ENCODE measurements at regions not wholly inside any gene's neighbourhood (a gene's known extent, or its start where the extent isn't known, plus 50 kb on each side); places are given as distances from the start of the nearest gene placed in this dataset.

DNA sequence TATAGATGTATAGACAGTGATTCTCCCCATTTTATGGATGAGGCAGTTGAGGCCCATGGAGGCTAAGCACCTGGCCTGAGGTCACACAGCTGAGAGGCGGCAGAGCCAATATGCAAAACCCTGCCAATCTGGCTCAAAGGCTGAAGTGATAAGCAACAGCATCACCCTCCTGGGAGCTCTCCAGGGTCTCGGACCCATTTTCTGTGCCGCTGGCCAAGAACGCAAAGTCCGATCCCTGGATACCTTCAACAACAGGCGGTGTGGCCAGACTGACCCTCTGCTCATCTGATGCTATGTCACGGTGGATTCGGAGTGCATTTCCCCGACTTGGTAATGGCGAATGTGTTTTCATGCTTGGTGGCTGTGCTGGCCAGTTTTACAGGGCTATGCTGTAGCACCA, 595.0 kb downstream of the TBC1D22A start (continued):
- TF ChIP-seq, protein P1, sequence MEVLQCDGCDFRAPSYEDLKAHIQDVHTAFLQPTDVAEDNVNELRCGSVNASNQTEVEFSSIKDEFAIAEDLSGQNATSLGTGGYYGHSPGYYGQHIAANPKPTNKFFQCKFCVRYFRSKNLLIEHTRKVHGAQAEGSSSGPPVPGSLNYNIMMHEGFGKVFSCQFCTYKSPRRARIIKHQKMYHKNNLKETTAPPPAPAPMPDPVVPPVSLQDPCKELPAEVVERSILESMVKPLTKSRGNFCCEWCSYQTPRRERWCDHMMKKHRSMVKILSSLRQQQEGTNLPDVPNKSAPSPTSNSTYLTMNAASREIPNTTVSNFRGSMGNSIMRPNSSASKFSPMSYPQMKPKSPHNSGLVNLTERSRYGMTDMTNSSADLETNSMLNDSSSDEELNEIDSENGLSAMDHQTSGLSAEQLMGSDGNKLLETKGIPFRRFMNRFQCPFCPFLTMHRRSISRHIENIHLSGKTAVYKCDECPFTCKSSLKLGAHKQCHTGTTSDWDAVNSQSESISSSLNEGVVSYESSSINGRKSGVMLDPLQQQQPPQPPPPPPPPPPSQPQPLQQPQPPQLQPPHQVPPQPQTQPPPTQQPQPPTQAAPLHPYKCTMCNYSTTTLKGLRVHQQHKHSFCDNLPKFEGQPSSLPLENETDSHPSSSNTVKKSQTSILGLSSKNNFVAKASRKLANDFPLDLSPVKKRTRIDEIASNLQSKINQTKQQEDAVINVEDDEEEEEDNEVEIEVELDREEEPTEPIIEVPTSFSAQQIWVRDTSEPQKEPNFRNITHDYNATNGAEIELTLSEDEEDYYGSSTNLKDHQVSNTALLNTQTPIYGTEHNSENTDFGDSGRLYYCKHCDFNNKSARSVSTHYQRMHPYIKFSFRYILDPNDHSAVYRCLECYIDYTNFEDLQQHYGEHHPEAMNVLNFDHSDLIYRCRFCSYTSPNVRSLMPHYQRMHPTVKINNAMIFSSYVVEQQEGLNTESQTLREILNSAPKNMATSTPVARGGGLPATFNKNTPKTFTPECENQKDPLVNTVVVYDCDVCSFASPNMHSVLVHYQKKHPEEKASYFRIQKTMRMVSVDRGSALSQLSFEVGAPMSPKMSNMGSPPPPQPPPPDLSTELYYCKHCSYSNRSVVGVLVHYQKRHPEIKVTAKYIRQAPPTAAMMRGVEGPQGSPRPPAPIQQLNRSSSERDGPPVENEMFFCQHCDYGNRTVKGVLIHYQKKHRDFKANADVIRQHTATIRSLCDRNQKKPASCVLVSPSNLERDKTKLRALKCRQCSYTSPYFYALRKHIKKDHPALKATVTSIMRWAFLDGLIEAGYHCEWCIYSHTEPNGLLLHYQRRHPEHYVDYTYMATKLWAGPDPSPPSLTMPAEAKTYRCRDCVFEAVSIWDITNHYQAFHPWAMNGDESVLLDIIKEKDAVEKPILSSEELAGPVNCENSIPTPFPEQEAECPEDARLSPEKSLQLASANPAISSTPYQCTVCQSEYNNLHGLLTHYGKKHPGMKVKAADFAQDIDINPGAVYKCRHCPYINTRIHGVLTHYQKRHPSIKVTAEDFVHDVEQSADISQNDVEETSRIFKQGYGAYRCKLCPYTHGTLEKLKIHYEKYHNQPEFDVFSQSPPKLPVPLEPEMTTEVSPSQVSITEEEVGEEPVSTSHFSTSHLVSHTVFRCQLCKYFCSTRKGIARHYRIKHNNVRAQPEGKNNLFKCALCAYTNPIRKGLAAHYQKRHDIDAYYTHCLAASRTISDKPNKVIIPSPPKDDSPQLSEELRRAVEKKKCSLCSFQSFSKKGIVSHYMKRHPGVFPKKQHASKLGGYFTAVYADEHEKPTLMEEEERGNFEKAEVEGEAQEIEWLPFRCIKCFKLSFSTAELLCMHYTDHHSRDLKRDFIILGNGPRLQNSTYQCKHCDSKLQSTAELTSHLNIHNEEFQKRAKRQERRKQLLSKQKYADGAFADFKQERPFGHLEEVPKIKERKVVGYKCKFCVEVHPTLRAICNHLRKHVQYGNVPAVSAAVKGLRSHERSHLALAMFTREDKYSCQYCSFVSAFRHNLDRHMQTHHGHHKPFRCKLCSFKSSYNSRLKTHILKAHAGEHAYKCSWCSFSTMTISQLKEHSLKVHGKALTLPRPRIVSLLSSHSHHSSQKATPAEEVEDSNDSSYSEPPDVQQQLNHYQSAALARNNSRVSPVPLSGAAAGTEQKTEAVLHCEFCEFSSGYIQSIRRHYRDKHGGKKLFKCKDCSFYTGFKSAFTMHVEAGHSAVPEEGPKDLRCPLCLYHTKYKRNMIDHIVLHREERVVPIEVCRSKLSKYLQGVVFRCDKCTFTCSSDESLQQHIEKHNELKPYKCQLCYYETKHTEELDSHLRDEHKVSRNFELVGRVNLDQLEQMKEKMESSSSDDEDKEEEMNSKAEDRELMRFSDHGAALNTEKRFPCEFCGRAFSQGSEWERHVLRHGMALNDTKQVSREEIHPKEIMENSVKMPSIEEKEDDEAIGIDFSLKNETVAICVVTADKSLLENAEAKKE (CRISPR knock-in tag; IDR thresholded peaks at IDR 0.05): no peak
- TF ChIP-seq EZH2 (IDR thresholded peaks at IDR 0.05; ENCODE audit: low read depth, unreplicated experiment) (no peak), NANOG (IDR thresholded peaks at IDR 0.05; ENCODE audit: borderline replicate concordance) (no peak), POLR2AphosphoS5 (IDR thresholded peaks at IDR 0.05; ENCODE audit: low read depth) (no peak), JUNB (IDR thresholded peaks at IDR 0.05; ENCODE audit: unreplicated experiment) (no peak), CREB1 (CRISPR knock-in tag; IDR thresholded peaks at IDR 0.05; ENCODE audit: low read depth) (no peak), ZNF114 (CRISPR knock-in tag; IDR thresholded peaks at IDR 0.05) (no peak)
- TF ChIP-seq, protein P2, sequence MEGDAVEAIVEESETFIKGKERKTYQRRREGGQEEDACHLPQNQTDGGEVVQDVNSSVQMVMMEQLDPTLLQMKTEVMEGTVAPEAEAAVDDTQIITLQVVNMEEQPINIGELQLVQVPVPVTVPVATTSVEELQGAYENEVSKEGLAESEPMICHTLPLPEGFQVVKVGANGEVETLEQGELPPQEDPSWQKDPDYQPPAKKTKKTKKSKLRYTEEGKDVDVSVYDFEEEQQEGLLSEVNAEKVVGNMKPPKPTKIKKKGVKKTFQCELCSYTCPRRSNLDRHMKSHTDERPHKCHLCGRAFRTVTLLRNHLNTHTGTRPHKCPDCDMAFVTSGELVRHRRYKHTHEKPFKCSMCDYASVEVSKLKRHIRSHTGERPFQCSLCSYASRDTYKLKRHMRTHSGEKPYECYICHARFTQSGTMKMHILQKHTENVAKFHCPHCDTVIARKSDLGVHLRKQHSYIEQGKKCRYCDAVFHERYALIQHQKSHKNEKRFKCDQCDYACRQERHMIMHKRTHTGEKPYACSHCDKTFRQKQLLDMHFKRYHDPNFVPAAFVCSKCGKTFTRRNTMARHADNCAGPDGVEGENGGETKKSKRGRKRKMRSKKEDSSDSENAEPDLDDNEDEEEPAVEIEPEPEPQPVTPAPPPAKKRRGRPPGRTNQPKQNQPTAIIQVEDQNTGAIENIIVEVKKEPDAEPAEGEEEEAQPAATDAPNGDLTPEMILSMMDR (conservative IDR thresholded peaks at IDR 0.05; ENCODE audit: low read depth in 2 of 2): no peak
- TF ChIP-seq, protein P3, sequence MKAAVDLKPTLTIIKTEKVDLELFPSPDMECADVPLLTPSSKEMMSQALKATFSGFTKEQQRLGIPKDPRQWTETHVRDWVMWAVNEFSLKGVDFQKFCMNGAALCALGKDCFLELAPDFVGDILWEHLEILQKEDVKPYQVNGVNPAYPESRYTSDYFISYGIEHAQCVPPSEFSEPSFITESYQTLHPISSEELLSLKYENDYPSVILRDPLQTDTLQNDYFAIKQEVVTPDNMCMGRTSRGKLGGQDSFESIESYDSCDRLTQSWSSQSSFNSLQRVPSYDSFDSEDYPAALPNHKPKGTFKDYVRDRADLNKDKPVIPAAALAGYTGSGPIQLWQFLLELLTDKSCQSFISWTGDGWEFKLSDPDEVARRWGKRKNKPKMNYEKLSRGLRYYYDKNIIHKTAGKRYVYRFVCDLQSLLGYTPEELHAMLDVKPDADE (IDR thresholded peaks at IDR 0.05): no peak

Data from GM23338 (cell line).